ENCODE measurements at regions not wholly inside any gene's neighbourhood (a gene's known extent, or its start where the extent isn't known, plus 50 kb on each side); places are given as distances from the start of the nearest gene placed in this dataset.
"Not testable (repeated sequence)": the region's sequence is repeated elsewhere in the genome, so short reads cannot be mapped to it uniquely, and the experiment has no call there.

DNA sequence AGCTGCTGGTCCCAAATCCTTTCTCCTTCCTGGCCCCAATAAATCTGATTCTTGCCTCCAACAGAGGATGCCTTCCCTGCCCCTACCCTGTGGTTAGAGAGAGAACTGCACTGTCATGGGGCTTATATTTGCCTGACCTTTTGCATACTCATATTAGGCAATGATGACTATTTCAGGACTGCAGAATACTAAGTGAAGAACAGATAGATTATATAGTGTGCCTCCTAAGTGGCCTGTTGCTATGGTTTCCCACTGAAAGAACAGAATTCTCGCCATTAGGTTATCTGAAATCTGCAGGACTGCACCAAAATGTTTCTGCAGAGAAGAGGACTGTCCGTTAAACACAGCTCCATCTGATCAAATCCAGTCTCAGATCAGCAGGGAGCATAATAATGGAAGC, 87.3 kb upstream of the CCNG1 start:
- no peak for DNase-seq (ENCODE audit: low read depth)

- no peak for DNase-seq (ENCODE audit: low read depth)
Observed at GRCh38 chr5:163352531-163352930, 84.9 kb upstream of the CCNG1 start.

DNA sequence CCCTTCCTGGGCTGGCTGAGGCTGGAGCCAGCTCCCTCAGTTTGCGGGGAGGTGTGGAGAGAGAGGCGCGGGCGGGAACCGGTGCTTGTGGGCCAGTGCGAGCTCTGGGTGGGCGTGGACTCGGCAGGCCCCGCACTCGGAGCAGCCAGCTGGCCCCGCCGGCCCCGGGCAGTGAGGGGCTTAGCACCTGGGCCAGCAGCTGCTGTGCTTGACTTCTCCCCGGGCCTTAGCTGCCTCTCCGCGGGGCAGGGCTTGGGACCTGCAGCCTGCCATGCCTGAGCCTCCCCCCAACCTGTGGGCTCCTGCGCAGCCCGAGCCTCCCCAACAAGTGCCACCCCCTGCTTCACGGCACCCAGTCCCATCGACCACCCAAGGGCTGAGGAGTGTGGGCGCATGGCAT, 81.6 kb upstream of the CCNG1 start:
- not testable (repeated sequence) for DNase-seq (ENCODE audit: low read depth)

- DNase-seq (ENCODE audit: low read depth) = no peak
Observed at GRCh38 chr5:163357636-163358035, 79.8 kb upstream of the CCNG1 start.

- no peak for DNase-seq (ENCODE audit: low read depth)
Observed at GRCh38 chr5:163360656-163361055, 76.7 kb upstream of the CCNG1 start.

DNA sequence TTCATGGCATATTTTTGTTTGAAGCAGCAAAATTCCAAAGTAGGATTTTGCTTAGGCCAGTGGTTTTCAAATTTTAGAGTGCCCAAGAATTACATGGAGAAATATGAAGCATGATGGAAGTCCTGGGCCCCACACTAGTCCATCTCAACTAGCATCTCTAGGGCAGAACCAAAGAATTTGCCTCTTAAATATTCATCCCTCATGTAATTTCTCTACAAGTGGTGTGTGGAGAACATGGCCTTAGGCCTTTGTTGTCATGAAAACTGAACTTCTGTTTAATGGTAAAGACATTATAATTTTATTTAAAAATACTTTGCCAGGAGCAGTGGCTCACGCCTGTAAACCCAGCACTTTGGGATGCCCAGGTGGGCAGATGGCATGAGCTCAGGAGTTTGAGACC, 75.9 kb upstream of the CCNG1 start:
- no peak for DNase-seq (ENCODE audit: low read depth)

- no peak for DNase-seq (ENCODE audit: low read depth)
Observed at GRCh38 chr5:163362840-163363371, 74.5 kb upstream of the CCNG1 start.

- no peak for DNase-seq (ENCODE audit: low read depth)
Observed at GRCh38 chr5:163363389-163363788, 74.0 kb upstream of the CCNG1 start.

- no peak for DNase-seq (ENCODE audit: low read depth)
Observed at GRCh38 chr5:163366757-163367156, 70.6 kb upstream of the CCNG1 start.

GRCh38 chr5:163369776-163370385, 67.5 kb upstream of the CCNG1 start:
- DNase-seq (ENCODE audit: low read depth) = no peak

DNA sequence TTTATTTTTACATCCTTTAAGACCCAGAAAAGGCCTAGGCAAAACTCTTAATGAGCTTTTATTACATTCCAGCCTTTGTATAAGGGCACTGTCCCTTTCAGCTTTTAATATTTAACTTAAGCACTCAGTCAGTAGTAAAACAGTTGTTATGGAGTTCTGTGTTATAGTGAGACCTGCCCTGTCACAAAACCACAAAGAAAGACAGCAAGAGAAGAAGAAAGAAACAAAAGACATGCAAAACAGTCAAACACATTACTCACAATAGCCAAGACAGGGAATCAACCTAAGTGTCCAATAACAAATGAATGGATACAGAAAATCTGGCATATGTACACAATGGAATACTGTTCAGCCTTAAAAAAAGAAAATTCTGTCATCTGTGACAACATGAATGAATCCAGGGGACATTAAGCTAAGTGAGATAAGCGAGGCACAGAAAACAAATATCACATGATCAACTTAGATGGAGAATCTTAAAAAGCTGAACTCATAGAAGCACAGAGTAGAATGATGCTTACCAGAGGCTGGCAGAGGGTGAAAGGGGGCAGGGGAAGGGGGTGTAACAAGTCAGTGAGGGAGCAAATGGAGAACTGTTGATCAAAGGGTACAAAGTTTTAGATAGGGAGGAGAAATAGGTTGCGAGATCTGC, 63.8 kb upstream of the CCNG1 start:
- DNase-seq (ENCODE audit: low read depth) = no peak

DNA sequence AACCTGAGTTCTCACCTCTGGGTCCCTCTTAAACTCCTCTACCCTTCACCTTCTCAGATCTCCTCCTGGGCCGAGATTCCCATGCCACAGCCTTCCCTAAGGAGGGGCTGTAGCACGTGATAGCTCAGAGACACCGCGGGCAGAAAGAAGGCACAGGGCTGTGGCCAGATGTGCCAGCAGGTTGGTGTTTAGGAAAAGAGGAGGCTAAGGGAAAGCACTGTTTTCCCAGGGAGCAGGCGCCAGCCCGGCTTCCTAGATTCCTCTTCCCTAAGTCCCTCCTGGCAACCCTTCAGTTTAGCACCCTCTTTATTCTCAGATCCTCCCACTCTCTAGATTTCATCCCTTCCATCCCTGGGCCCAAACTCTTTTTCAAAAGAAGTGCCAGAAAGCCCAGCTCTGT, 59.4 kb upstream of the CCNG1 start:
- DNase-seq (ENCODE audit: low read depth) = no peak

DNA sequence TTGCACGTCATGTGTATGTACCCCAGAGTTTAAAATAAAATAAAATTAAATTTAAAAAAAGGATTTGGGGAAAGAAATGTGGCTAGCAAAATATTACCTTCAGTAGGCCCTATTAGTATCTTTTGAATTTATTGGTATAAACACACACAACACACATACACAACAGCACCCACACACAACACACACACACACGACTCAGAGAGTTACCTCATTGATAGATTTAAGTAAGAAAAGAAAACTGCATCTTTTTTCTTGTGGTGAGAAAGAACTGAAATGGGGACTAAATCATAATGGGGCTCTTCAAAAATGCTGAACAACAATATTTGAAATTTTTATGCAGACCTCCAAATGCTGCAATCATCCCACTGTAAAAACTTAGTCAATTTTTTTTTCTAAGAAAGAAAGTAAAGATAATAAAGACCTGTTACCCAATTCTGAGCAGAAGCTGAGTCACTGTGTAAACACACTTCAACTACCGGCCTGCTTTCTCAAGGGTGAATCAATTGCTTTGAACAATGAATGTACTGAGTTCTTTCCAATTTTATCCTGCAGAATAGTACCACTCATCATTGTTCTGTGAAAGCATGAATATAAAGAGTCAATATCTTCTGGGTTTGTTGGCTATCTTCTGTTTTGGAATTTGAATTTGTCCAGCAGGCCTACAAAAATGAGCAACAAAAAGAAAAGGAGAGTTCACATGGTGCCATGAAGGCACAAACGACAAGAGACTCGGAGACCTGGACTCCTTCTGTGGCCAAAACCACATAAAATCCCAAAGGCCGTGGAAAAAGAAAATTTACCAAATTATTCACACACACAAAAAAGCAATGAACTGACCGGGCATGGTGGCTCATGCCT, 57.9 kb upstream of the CCNG1 start:
- peak; percentile 79 for DNase-seq (ENCODE audit: low read depth)

DNA sequence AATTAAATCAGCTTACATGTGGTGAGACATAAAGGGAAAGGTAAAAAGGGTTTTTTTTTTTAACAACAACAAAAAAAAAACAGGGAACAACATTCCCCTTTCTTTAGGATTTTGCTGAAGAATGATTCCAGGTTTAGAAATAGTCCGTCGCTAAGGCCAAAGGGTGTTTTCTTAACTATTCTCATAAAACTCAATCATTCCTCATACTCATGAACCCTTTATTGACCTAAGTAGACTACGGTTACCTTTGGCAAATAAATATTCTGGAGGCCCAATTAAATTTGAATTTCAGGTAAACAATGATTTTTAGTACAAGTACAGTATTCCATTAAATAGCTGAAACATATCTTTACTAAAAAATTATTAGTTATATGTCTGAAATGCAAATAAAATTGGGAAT, 55.6 kb upstream of the CCNG1 start:
- DNase-seq (ENCODE audit: low read depth) = no peak

- no peak for DNase-seq (ENCODE audit: low read depth)
Observed at GRCh38 chr5:163383754-163384153, 53.6 kb upstream of the CCNG1 start.

- no peak for DNase-seq (ENCODE audit: low read depth)
Observed at GRCh38 chr5:163384669-163385068, 52.7 kb upstream of the CCNG1 start.

DNA sequence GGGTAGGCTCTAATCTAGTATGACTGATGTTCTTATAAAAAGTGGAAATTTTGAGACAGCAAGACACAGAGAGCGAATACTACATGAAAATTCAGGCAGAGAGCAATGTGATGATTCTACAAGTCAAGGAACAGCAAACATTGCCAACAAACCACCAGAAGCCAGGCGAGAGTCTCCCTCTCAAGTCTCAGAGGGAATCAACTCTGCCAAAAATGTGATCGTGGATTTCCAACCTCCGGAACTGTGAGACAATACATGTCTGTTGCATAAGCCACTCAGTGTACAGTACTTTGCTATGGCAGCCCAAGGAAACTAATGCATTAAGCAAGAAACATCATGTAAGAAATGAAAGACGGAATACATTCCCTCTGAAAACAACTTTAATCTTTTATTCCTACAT, 52.1 kb upstream of the CCNG1 start:
- no peak for DNase-seq (ENCODE audit: low read depth)

GRCh38 chr5:163385824-163386223, 51.6 kb upstream of the CCNG1 start:
- DNase-seq (ENCODE audit: low read depth) = no peak

DNA sequence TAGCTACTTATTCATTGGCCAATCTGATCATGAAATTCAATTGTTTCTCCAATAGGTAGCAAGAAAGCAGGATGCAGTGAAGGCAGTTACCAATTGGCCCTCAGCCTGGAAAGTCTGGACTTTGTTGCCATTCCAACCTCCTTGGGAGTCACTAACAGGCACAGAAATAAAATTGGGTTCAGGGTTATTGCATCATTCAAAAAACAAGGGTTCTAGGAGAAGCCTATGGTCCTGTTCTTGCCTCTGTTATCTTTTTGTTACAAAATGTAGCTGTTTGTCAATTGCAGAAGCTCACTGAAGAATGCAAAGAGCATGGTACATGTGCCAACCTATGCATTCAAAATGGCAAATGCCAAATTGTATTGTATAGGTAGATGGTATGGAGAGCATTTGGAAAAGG, 51.0 kb upstream of the CCNG1 start:
- DNase-seq (ENCODE audit: low read depth) = no peak

DNA sequence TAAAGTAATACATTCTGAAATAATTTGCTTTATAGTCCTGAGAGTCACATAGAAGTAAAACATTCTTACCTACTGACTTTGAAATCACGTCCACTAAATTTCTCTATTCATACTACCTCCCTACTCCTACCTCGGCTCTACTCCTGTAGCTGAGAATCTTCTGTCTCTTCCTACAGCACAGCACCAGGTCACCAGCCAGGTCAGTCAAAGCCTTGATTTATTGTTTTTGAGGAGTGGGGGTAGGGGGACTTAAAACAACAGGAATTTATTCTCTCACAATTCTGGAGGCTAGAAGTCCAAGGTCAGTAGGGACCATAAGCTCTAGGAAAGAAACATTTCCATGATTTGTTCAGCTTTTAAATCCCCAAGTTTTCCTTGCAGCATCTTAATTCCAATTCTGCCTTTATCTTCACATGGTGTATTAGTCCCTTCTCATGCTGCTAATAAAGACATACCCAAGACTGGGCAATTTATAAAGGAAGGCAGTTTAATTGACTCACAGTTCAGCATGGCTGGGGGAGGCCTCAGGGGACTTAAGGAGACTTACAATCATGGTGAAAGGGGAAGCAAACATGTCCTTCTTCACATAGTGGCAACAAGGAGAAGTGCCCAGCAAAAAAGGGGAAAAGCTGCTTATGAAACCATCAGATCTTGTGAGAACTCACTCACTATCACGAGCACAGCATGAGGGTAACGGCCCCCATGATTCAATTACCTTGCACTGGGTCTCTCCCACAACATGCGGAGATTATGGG, 49.6 kb upstream of the CCNG1 start:
- DNase-seq (ENCODE audit: low read depth) = no peak
